ENCODE measurements at regions not wholly inside any gene's neighbourhood (a gene's known extent, or its start where the extent isn't known, plus 50 kb on each side); places are given as distances from the start of the nearest gene placed in this dataset.

DNA sequence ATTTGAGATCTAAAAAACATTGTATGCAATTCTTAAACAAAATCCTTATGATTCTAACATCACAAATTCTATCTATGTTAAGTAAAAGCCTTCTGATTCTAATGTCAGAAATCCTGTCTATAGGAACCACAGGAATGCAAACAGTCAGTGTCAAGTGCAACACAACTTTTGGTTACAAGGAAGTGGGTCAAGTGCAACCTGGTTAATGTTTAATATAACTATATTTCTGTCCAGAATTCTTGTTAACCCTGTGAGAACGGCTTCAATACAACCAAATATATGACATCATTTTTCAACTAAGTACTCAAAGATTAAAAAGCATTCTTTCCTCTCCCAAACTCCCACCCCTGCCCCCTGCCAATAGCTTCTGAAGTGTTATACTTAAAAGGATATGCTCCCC, 107.9 kb upstream of the PLEKHA5 start:
- no peak for DNase-seq

DNA sequence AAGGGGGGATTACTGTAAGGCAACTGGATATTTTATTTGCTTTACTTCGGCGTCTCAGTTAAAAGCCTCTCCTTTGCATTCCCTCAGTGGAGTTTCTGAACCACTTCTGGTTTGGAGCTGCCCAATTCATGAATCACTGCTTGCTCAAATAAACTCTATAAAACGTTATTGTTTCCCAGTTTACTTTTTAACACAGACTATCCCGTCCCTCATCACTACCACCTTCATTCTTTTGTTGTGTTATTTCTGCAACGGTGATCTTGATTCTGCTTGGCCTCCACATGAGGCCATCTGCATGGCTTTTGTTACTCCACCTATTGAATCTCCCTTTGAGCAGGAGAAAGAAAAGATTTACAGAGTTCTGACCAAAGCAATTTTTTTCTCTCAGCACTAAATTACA, 104.0 kb upstream of the PLEKHA5 start:
- DNase-seq, result no peak

DNA sequence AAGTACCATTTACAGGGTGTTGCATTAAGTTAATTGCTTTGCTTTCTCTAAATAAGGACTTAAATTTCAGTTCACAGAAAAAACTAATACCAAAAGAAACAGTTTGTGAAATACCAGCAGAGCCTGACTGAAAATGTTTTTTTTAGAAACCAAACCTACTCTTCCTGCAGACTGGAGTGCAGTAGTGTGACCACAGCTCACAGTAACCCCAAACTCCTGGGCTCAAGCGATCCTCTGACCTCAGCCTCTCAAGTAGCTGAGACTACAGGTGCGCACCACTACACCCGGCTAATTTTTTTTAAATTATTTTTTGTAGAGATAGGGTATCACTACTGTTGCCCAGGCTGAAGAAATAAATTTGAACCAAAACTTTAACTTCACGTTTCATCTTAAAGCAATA, 103.5 kb upstream of the PLEKHA5 start:
- DNase-seq, result no peak

DNA sequence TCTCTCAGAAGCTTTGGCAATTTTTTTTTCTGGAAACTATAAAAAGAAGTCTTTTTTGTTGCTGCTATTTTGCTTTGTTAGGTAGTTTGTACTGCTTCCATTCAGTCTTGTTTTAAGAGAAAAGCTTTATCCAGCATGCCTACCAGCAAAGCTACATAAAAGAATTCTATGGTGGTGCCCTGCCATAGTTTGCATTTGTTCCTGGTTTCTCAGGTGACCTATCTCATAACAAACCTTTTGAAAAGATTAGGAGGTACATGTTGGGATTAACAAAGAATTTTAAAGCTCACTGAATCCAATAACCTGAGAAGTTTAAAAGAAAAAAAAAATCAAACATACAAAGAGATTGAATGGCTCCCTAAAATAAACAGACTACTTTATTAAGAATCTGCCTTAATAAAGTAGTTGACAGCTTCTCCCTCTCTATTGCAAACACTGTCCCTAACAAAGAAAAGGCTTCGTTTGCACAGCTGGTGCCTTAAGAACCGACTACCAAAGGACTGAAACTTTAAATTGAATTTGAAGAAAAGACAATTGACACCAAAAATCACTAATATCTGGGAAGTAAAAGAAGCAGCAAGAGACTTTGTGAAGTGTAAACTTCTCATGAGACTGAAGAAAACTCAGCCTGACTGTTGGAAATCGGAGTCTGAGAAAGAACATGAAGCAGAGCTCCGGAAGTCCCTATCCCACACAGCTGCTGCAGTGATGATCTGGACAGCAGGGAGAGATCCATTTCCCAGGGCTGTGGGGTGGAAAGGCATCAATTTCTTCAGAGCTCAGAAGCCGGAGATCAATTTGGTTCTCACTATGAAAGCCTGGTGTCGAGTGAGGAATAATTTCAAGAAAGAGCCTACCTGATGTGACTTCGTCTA, 102.7 kb upstream of the PLEKHA5 start:
- no peak for DNase-seq

DNA sequence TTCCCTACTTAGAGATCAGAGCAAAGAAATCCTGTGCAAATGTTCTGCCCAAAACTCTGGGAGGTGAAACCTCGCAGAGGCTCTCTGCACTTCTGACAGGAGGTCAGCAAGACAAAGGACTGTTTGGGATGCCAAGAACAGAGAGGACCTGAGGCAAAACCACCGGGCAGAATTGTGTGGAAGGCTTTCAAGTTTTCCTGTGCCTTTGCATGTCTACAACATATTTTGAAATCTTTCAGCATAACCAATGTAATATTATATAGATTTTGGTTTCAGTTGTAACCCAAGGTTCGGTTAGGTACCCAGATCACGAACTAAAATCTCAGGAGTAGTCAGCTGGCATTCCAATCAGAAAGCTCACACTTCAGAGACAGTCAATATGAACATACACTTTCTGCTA, 99.4 kb upstream of the PLEKHA5 start:
- no peak for DNase-seq

DNA sequence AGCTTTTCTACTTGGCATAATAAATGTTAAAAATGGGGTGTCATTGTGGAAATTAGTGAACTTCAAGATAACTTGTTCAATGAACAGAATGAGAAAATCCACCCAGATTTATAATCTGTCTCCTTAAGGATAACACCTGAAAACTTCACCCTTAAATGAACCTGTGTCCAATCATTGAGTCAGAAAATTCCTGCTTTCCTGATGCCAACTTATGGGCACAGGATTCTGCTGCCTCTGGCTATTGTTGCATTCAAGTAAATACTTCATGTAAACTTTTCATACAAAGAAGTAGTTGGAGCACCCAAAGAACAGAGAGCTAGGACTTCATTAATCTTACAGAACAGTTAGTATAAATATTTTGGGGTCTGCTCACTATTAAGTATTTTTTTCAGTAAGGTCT, 98.9 kb upstream of the PLEKHA5 start:
- DNase-seq, result no peak

DNA sequence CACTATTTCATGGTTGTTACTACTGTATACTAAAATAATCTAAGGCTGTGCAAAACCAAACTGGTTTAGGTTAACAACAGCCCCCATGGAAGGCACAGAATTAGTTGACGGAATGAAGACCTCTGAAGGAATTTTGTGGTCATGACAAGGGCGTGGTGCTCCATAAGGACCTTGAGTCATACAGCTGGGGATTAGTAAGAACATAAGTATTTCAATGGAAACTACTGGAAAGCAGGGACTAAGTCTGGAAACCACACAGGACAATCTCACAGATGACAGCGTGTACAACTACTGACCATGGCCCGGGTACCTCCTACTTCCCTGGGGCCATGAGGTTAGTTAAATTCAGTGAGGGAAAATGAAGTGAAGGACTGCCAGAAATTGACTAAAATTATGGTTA, 98.5 kb upstream of the PLEKHA5 start:
- DNase-seq, result no peak

DNA sequence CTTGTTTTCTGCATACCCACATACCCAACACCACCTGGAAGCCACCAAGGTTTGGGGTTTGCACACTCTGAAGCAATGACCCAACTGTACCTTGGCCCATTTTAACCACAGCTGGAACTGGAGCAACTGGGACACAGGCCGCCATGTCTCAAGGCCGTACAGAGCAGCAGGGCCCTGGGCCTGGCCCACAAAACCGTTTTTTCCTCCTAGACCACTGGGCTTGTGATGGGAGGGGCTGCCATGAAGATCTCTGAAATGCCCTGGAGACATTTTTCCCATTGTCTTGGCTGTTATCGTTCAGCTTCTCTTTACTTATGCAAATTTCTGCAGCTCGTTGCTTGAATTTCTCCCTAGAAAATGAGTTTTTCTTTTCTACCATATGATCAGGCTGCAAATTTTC, 96.7 kb upstream of the PLEKHA5 start:
- no peak for DNase-seq

DNA sequence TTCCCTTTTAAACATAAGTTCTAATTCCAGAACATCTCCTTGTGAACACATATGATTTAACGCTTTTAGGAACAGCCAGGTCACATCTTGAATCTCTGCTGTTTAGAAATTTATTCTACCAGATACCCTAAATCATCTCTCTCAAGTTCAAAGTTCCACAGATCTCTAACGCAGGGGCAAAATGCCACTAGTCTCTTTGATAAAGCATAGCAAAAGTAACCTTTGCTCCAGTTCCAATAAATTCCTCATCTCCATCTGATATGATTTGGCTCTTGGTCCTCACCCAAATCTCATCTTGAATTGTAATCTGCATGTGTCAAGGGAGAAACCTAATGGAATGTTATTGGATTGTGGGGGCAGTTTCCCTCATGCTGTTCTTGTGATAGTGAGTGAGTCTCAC, 96.3 kb upstream of the PLEKHA5 start:
- no peak for DNase-seq

DNA sequence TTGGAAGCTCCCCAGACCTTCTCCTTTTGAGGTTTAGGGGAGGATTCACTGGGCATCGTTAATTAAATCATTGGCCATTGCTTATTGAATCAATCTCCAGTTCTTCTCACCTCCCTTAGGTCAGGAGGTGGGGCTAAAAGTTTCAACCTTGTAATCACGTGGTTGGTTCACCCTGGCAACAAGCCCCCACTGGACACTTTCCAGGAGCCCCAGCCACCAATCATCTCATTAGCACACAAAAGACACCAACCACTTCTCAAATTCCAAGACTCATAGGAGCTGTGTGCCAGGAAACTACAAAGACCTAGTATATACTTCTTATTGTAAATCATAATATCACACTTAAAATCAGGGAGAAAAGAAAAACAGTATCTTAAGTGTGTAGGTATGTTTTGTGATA, 94.6 kb upstream of the PLEKHA5 start:
- no peak for DNase-seq

DNA sequence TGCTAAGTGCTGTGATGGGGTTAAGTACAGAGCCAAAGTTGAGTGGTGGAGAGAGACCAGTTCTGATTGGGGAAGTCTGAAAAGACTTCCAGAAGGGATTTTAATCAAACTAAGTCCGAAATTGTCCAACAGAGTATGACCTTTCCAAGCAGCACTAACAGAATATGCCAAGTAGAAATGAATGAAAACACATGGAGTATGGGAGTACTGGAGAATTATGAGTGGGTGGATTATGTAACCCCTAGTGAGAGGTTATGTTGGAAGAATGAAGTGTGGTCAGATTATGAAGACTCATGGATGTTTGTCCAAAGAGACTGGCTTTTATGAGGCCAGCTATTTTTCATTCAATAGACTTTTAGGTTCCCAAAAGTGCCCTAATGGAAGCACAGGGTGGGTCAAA, 94.0 kb upstream of the PLEKHA5 start:
- DNase-seq, result no peak

DNA sequence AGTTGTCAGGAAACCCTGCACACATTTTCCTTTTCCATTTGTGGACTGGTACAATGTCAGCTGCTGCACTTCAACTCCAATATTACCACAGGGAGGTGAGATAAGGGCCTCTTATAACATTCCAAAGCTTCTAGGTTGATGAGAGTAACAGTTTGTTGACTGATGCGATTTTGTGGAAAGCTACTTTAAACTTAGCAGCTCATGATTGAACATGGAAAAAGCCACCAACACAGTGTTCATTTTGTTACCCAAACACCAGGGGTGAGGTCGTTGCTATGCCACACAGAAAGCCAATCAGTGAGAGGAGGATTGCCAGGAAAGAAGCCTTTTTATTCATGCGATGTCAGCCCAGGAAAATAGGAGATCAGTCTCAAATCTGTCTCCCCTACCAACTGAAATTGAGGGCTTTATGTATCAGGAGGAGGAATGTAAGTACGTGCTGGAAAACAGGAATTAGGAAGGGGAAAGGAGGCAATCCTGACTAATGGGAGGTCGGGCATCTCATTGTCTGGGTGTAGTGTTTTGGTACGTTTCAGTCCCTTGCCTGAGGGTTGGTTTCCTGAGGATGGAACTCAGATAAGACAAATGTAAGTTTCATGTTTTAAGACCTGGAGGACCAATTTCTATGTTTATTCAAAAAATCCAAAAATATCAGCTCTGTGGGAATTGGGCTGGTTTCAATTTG, 92.7 kb upstream of the PLEKHA5 start:
- no peak for DNase-seq

DNA sequence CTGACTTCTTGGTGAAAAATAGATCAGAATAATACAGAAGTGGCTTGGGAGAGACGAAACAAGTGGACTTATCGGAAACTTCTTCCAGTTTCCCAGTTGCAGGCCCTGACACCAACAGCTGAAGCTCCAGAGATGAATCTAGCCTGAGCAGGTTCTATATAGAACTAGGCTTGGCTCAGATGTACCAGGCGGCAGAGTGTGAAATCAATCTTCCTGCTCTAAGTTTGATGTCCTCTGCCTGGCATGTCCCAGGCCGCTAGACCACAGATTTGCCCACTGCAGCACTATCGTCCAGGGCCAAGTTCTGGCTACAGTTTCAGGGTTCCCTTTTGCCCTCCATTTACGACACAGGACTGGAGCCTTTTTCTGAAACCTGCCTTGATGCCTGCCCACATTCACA, 91.3 kb upstream of the PLEKHA5 start:
- no peak for DNase-seq

DNA sequence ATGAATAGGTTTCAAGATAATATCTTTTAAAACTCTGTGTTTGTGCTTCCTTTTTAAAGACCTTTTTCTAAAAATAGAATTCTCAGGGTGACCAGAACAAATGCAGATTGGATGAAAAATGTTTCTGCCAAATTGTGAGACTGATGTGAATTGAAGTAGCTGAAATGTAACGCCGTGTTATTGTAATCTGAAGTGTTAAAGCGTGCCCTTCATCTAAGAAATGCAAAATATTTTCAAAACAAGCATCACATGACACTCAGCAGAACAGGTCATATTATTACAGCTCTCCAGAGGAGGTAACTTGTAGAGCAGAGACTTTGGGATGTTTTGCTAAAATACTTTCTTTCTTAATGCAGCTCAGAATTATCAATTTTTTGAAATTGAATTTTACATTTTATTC, 90.0 kb upstream of the PLEKHA5 start:
- DNase-seq, result no peak

DNA sequence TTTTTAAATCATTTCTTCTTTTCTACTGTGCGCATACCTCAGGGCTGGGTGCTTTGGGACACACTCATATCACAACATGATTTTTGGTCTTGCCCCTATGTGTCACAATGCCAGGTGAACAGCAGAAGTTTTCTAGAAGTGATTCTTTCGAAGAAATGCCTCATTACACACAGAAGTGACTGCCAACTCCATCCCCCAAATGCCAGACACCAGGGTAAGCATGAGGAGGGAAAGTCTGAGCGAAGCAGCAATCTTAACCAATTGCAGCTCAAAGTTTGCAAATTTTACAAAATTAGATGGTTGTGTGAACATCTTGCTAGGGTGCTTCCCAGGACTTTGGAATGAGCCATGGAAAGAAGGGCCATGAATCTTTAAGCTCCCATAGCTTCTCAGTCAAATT, 87.3 kb upstream of the PLEKHA5 start:
- no peak for DNase-seq

DNA sequence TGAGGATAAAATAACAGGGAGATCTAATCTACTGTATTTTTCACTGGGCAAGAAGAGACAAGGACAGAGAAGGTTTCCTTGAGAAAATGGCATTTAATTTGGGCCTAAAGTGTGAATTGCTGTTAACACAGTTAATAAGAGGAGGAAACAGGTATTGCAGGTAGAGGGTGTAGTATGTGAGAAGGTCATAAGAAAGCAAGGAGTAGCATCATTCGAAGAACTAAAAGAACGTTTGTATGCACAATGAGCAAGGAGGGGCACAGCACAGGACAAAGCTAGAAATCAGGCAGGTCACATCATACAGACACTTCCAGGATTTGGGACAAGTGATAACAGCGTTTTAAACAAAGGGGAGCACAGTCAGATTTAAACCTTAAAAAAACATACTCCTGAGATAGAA, 85.1 kb upstream of the PLEKHA5 start:
- DNase-seq, result no peak

DNA sequence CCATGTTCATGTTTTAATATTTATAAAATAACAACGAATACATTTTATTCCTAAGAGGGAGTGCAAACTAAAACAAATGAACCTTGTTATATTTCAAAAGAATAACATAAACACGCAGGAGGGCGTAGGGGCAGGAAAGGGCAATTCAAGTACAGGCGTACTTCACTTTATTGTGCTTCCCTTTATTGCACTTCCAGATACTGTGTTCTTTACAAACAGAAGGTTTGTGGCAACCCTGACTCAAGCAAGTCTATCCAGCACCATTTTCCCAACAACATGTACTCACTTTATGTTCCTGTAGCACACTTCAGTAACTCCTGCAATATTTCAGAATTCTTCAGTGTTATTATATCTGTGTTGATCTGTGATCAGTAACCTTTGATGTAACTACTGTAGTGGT, 84.6 kb upstream of the PLEKHA5 start:
- DNase-seq, result no peak

DNA sequence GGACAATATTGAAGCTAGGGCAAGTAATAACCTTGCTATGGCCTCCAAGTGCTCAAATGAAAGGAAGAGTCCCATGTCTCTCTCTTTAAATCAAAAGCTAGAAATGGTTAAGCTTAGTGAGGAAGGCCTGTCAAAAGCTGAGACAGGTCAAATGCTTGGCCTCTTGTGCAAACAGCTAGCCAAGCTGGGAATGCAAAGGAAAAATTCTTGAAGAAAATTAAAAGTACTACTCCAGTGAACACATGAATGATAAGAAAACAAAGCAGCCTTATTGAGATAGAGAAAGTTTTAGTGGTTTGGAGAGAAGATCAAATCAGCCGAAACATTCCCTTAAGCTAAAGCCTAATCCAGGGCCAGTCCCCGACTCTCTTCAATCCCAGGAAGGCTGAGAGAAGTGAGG, 84.1 kb upstream of the PLEKHA5 start:
- no peak for DNase-seq

DNA sequence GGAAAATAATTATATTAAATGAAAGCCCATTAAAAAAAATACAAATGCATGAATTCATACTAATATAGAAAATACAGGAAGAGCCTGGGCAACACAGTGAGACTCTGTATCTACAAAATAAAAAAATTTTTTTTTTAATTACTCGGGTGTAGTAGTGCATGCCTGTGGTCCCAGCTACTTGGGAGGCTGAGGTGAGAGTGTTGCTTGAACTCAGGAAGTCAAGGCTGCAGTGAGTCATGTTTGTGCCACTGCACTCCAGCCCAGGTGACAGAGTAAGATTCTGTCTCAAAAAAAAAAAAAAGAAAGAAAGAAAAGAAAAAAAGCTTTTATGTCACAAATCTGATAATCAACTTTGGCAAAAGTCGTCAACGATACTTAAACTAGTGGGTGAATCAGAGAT, 80.6 kb upstream of the PLEKHA5 start:
- DNase-seq, result no peak

DNA sequence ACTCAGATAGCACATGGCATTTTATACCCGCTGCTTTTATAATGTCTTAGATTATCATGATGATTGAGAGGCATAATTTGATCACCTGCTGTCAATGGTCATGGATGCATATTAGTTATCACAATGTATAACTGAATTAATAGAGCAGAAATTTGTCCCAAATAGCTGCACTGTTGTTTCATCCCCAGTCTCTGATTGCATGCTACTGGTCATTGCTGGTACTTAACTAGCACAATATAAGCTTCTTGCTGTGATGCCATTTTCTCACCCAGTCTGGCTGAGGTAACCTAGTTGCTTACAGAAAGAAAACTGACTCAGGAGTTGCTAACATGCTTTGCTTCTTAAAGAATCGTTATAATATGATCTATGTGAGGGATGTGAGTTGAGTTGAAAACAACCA, 76.8 kb upstream of the PLEKHA5 start:
- DNase-seq, result no peak

DNA sequence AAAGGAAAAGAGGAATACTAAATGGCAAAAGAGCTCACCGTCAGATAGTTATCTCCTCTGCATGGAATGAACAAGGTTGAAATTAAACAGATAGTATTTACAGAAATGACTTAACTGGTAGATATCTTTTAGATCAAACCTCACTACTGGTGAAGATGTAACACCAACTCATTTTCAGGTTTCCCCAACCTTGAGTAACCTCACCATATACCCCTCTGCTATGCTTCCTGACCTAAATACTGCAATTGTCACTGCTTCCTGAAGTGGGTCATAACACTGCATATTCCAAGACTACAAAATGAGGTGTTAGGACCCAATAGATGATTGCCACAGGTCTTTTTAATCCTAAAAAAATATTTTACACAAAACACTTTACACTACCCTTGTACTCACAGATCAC, 76.3 kb upstream of the PLEKHA5 start:
- no peak for DNase-seq

DNA sequence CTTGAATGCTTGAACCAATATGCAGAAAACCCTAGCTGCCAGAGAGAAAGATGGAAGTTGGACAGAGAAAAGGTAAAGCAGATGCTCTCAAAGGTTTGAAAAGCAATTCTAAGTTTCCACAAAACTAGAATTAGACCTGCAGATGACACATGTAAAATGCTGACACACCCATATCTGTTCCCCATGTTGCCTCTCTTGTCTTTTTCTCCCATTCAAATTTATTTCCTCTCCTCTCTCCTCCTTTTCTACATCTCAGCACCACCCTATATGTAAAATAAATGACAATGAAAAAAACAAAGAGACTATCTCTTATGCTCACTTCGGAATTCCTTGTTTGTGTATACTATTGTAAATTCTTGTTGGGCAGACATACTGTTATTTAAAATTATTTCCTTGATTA, 75.5 kb upstream of the PLEKHA5 start:
- DNase-seq, result no peak

DNA sequence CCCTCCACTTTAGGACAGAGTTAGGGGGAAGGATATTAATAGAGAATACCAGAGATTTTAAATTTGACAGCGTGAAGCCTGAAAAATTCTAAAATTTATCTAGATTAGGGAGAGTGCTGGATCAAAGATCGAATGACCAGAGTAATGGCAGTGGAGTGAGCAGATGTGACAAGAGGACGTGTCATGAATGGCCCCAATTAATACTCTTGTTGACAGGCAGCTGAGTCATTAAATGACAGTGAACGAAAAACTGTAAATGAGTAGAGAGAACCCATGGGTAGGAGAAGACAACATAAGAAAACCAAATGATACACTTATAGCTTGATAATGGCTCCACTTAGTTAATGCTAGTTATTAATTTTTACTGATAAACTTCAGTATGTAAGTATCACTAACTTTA, 73.9 kb upstream of the PLEKHA5 start:
- DNase-seq, result no peak

DNA sequence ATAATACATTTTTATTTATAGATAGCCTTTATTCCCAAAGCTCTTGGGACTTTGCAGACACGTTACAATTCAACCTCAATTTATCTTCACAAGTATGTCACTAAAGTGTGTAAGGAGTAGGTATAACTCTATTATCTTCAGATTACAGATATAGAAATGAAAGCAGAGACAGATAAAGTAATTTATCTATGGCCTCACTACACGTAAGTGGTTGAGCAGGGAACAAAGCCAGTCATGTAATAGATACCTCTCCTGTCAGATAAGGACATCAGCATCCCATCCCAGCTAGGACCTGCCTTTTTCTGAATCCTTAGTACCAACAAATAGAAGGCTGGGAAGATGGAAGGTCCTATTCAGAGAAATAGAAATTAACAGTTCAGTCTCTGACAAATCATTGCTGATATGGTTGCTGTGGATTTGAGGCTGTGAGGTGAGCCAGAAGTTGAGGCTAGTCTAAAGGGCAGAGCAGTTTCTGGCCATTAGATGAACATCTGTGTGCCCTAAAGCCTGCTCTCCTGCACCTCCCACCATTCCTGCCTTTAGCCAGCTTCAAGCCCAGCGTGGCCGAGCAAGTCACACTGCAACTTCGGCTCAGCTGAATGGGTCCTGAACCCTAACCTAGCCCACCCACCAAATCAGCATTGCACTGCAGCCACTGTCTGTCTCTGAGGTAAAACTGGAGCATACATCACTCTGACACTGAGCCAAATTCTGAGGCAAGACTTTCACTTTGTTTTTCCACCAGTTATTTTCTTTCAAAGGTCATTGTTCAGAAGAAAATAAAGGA, 71.1 kb upstream of the PLEKHA5 start:
- DNase-seq, result no peak
